ENCODE measurements at regions not wholly inside any gene's neighbourhood (a gene's known extent, or its start where the extent isn't known, plus 50 kb on each side); places are given as distances from the start of the nearest gene placed in this dataset.

GRCh38 chr20:19909725-19910124 lies 107.4 kb upstream of the NAA20 start:
- TF ChIP-seq ZNF462 (CRISPR knock-in tag; IDR thresholded peaks at IDR 0.05) = no peak
- no peak for TF ChIP-seq ZNF331 (CRISPR knock-in tag; IDR thresholded peaks at IDR 0.05; ENCODE audit: low read depth)
- TF ChIP-seq ETS1 (IDR thresholded peaks at IDR 0.05) = no peak
- no peak for TF ChIP-seq CTCF (conservative IDR thresholded peaks at IDR 0.05; ENCODE audit: low read depth in 2 of 2)
- no peak for TF ChIP-seq CREB1 (CRISPR knock-in tag; IDR thresholded peaks at IDR 0.05; ENCODE audit: low read depth)
- no peak for TF ChIP-seq EZH2 (IDR thresholded peaks at IDR 0.05; ENCODE audit: low read depth, unreplicated experiment)

More at GRCh38 chr20:19909725-19910124, 107.4 kb upstream of the NAA20 start:
- no peaks in the 10 kb centered on the region for H3K36me3 Mint-ChIP-seq (ENCODE audit: low read depth)
- H3K4me3 Mint-ChIP-seq = no peak overlapping the region
- no peak overlapping the region for H3K27ac Mint-ChIP-seq
- no peaks in the 10 kb centered on the region for H3K9me2 ChIP-seq (ENCODE audit: insufficient read depth)
- ATAC-seq = no peak
- no peaks in the 10 kb centered on the region for H3K4me1 ChIP-seq (ENCODE audit: insufficient read depth)
- H3K79me2 ChIP-seq (replicated peaks; ENCODE audit: insufficient read depth) = no peaks in the 10 kb centered on the region
- H3K4me1 Mint-ChIP-seq = peaks cover 2% of the 10 kb centered on the region; the same call in 2 of the 3 replicates
- no peak for DNase-seq (ENCODE audit: low spot score)
- no peaks in the 10 kb centered on the region for H3K27me3 ChIP-seq (ENCODE audit: insufficient read depth)
- peaks cover 5% of the 10 kb centered on the region for H3K27me3 Mint-ChIP-seq (ENCODE audit: insufficient read depth, low read depth, poor library complexity)
- no peaks in the 10 kb centered on the region for H4K20me1 ChIP-seq (replicated peaks; ENCODE audit: insufficient read depth)
- no peaks in the 10 kb centered on the region for H3K36me3 ChIP-seq (ENCODE audit: insufficient read depth)
- no peaks in the 10 kb centered on the region for H3K9me3 Mint-ChIP-seq
- H3K27ac ChIP-seq (ENCODE audit: low read depth) = no peak overlapping the region
- H3K4me3 ChIP-seq = no peak overlapping the region
- H2AFZ ChIP-seq = no peak overlapping the region
- no peak overlapping the region for H3K4me2 ChIP-seq
- H3F3A ChIP-seq (replicated peaks; ENCODE audit: low read depth) = no peaks in the 10 kb centered on the region

Data from GM23338 (cell line).